Activated effector memory CD4-positive, alpha-beta T cell treated with Interleukin-2 at 50 U/mL for 16 hours (primary cell): ENCODE measurements at regions not wholly inside any gene's neighbourhood (a gene's known extent, or its start where the extent isn't known, plus 50 kb on each side); places are given as distances from the start of the nearest gene placed in this dataset.

ENCODE experiments used
- DNase-seq: peaks from one replicate; pipeline ENCODE4 v3.0.0-alpha.2; 2020

GRCh38 chr14:62168564-62169155 is 406.4 kb downstream of the SNAPC1 start:
- no peak for DNase-seq

- no peak for DNase-seq
These were observed 417.3 kb downstream of the SNAPC1 start for GRCh38 chr14:62179367-62180018.

GRCh38 chr14:62181591-62181990 is 419.4 kb downstream of the SNAPC1 start:
- no peak for DNase-seq

- DNase-seq: no peak
These were observed 422.9 kb downstream of the SNAPC1 start for GRCh38 chr14:62185078-62185477.

- no peak for DNase-seq
These were observed 425.0 kb downstream of the SNAPC1 start for GRCh38 chr14:62187265-62187664.

GRCh38 chr14:62189698-62190097 is 427.5 kb downstream of the SNAPC1 start:
- no peak for DNase-seq

- no peak for DNase-seq
These were observed 444.2 kb downstream of the SNAPC1 start for GRCh38 chr14:62206456-62206855.

GRCh38 chr14:62209287-62209899 is 447.2 kb downstream of the SNAPC1 start:
- DNase-seq: no peak

- no peak for DNase-seq
These were observed 451.3 kb downstream of the SNAPC1 start for GRCh38 chr14:62213516-62213915.

GRCh38 chr14:62216121-62216520 is 453.9 kb downstream of the SNAPC1 start:
- DNase-seq: no peak

GRCh38 chr14:62234849-62235248 is 472.6 kb downstream of the SNAPC1 start:
- DNase-seq: no peak

- no peak for DNase-seq
These were observed 482.0 kb downstream of the SNAPC1 start for GRCh38 chr14:62244221-62244620.

GRCh38 chr14:62247266-62247665 is 485.0 kb downstream of the SNAPC1 start:
- DNase-seq: no peak

- DNase-seq: no peak
These were observed 489.0 kb downstream of the SNAPC1 start for GRCh38 chr14:62251237-62251636.

- DNase-seq: no peak
These were observed 491.0 kb downstream of the SNAPC1 start for GRCh38 chr14:62253171-62253570.

GRCh38 chr14:62253911-62254310 is 491.7 kb downstream of the SNAPC1 start:
- no peak for DNase-seq

GRCh38 chr14:62269204-62269603 is 507.0 kb downstream of the SNAPC1 start:
- DNase-seq: no peak

GRCh38 chr14:62270236-62270635 is 508.0 kb downstream of the SNAPC1 start:
- DNase-seq: no peak

- no peak for DNase-seq
These were observed 518.1 kb downstream of the SNAPC1 start for GRCh38 chr14:62280366-62280765.

GRCh38 chr14:62283837-62284236 is 521.6 kb downstream of the SNAPC1 start:
- no peak for DNase-seq

GRCh38 chr14:62289471-62289870 is 527.3 kb downstream of the SNAPC1 start:
- no peak for DNase-seq

- no peak for DNase-seq
These were observed 538.9 kb downstream of the SNAPC1 start for GRCh38 chr14:62301080-62301479.

- DNase-seq: no peak
These were observed 539.7 kb downstream of the SNAPC1 start for GRCh38 chr14:62301911-62302310.

- DNase-seq: no peak
These were observed 541.2 kb downstream of the SNAPC1 start for GRCh38 chr14:62303437-62303836.

GRCh38 chr14:62304257-62304656 is 542.0 kb downstream of the SNAPC1 start:
- no peak for DNase-seq
